CD8-positive, alpha-beta memory T cell (primary cell): ENCODE measurements at regions not wholly inside any gene's neighbourhood (a gene's known extent, or its start where the extent isn't known, plus 50 kb on each side); places are given as distances from the start of the nearest gene placed in this dataset.

Experiments
- CTCF ChIA-PET: fragments of 350-600 bp; sonication (Branson Sonifier 250); formaldehyde crosslinking; loops from one replicate; lab custom pipeline; 2021; ENCODE audit warnings: antibody characterized with exemption; lab: Charles Lee
- POLR2A ChIA-PET: fragments of 350-600 bp; sonication (Branson Sonifier 250); formaldehyde crosslinking; loops from one replicate; lab custom pipeline; 2021; ENCODE audit warnings: antibody characterized with exemption; lab: Charles Lee
- DNase-seq, 5 donors: peaks; one replicate each; pipeline versions ENCODE4 v3.0.0 to v3.0.0-alpha.2; 2020 to 2022; ENCODE audit warnings: mixed read lengths in 1 of 5
- H3K27ac ChIP-seq: one replicate; pipeline ENCODE4 v1.7.0; 2013; ENCODE audit warnings: low read depth, mild to moderate bottlenecking, low read length, moderate library complexity
- H3K27me3 ChIP-seq: 2 replicates; pipeline ENCODE4 v1.7.0; 2013; ENCODE audit warnings: low read length, mild to moderate bottlenecking; ENCODE audit not compliant: insufficient read depth, poor library complexity, severe bottlenecking
- H3K36me3 ChIP-seq: 2 replicates; pipeline ENCODE4 v1.7.0; 2013; ENCODE audit warnings: mild to moderate bottlenecking, low read length, moderate library complexity; ENCODE audit not compliant: insufficient read depth
- H3K4me1 ChIP-seq: 2 replicates; pipeline ENCODE4 v1.7.0; 2013; ENCODE audit warnings: mild to moderate bottlenecking, low read length, moderate library complexity; ENCODE audit not compliant: insufficient read depth
- H3K4me3 ChIP-seq: 2 replicates; pipeline ENCODE4 v1.7.0; 2013; ENCODE audit warnings: mild to moderate bottlenecking, low read length
- H3K9me3 ChIP-seq: 2 replicates; pipeline ENCODE4 v1.7.0; 2013; ENCODE audit warnings: mild to moderate bottlenecking, low read length
- H3K27ac Mint-ChIP-seq, 8 donors: one replicate each; pipeline ENCODE4 v1.8.0; 2020 to 2021; ENCODE audit warnings: mixed read lengths in 8 of 8, mild to moderate bottlenecking in 6 of 8, inconsistent platforms in 3 of 8, moderate library complexity in 3 of 8
- H3K27me3 Mint-ChIP-seq, 2 donors: one replicate each; pipeline ENCODE4 v1.8.0; 2020 to 2021; ENCODE audit warnings: mixed read lengths in 2 of 2, mild to moderate bottlenecking in 1 of 2, moderate library complexity in 1 of 2
- H3K36me3 Mint-ChIP-seq, 3 donors: one replicate each; pipeline ENCODE4 v1.8.0; 2020 to 2021; ENCODE audit warnings: mixed read lengths in 3 of 3, inconsistent platforms in 1 of 3, mild to moderate bottlenecking in 1 of 3
- H3K4me1 Mint-ChIP-seq, 3 donors: one replicate each; pipeline ENCODE4 v1.8.0; 2020 to 2021; ENCODE audit warnings: mixed read lengths in 3 of 3, inconsistent platforms in 1 of 3, mild to moderate bottlenecking in 1 of 3
- H3K4me3 Mint-ChIP-seq, 7 donors: one replicate each; pipeline ENCODE4 v1.8.0; 2020 to 2021; ENCODE audit warnings: mixed read lengths in 7 of 7, mild to moderate bottlenecking in 6 of 7, moderate library complexity in 4 of 7, inconsistent platforms in 2 of 7
- H3K9me3 Mint-ChIP-seq, 5 donors: one replicate each; pipeline ENCODE4 v1.8.0; 2020 to 2022; ENCODE audit warnings: mixed read lengths in 5 of 5, mild to moderate bottlenecking in 3 of 5, moderate library complexity in 2 of 5, inconsistent platforms in 1 of 5

GRCh38 chr19:30227661-30228112 lies 144.5 kb upstream of the ZNF536 start:
- Histone ChIP-seq H3K4me1 (peaks cover 8% of the 10 kb centered on the region), H3K4me3 (no peak overlapping the region), H3K27ac (no peak overlapping the region), H3K9me3 (no peaks in the 10 kb centered on the region), H3K36me3 (no peaks in the 10 kb centered on the region), H3K27me3 (peaks cover 6% of the 10 kb centered on the region)
- Mint-ChIP-seq H3K27me3 (peaks cover 65 to 76% of the 10 kb centered on the region in 2 donors), H3K4me1 (peaks cover 20 to 42% (median 35%) of the 10 kb centered on the region in 3 donors), H3K4me3 (peak overlapping the region in 5 of 7 donors; percentile 34 to 72 (median 52)), H3K27ac (peak overlapping the region in 1 of 8 donors; percentile 74), H3K36me3 (no peaks in the 10 kb centered on the region), H3K9me3 (peaks cover 0 to 4% (median 0%) of the 10 kb centered on the region in 5 donors)
- ChIA-PET POLR2A (no interaction called here), CTCF (interaction anchor here (1.0 kb wide), 1 partner anchor 10 kb away, joined by 3 read pairs; no protein-coding TSS in a partner anchor)
- no peak for DNase-seq

GRCh38 chr19:30228113-30228834 lies 143.9 kb upstream of the ZNF536 start:
- CTCF ChIA-PET: no interaction called here
- H3K4me3 Mint-ChIP-seq: peak overlapping the region in 6 of 7 donors; percentile 34 to 72 (median 50)

GRCh38 chr19:30228835-30229524 lies 143.2 kb upstream of the ZNF536 start:
- no peaks in the 10 kb centered on the region for H3K36me3 Mint-ChIP-seq
- Histone ChIP-seq H3K4me1 (peaks cover 8% of the 10 kb centered on the region), H3K36me3 (no peaks in the 10 kb centered on the region), H3K4me3 (no peak overlapping the region), H3K27me3 (peaks cover 6% of the 10 kb centered on the region), H3K9me3 (no peaks in the 10 kb centered on the region), H3K27ac (no peak overlapping the region)
- peaks cover 0 to 2% (median 0%) of the 10 kb centered on the region in 5 donors for H3K9me3 Mint-ChIP-seq
- ChIA-PET POLR2A (no interaction called here), CTCF (no interaction called here)
- no peak for DNase-seq
- H3K27me3 Mint-ChIP-seq: peaks cover 56 to 72% of the 10 kb centered on the region in 2 donors
- H3K4me3 Mint-ChIP-seq: peak overlapping the region in 5 of 7 donors; percentile 19 to 65 (median 62)
- no peak overlapping the region for H3K27ac Mint-ChIP-seq
- peaks cover 20 to 32% (median 31%) of the 10 kb centered on the region in 3 donors for H3K4me1 Mint-ChIP-seq

More at GRCh38 chr19:30228113-30228834, 143.9 kb upstream of the ZNF536 start:
- DNase-seq: no peak
- H3K4me1 ChIP-seq: peaks cover 8% of the 10 kb centered on the region
- Mint-ChIP-seq H3K27ac (peak overlapping the region in 1 of 8 donors; percentile 74), H3K27me3 (peaks cover 60 to 73% of the 10 kb centered on the region in 2 donors), H3K4me1 (peaks cover 20 to 37% (median 31%) of the 10 kb centered on the region in 3 donors), H3K9me3 (peaks cover 0 to 3% (median 0%) of the 10 kb centered on the region in 5 donors), H3K36me3 (no peaks in the 10 kb centered on the region)
- H3K4me3 ChIP-seq: no peak overlapping the region
- POLR2A ChIA-PET: no interaction called here
- no peaks in the 10 kb centered on the region for H3K9me3 ChIP-seq
- no peaks in the 10 kb centered on the region for H3K36me3 ChIP-seq
- peaks cover 6% of the 10 kb centered on the region for H3K27me3 ChIP-seq
- no peak overlapping the region for H3K27ac ChIP-seq

GRCh38 chr19:30229525-30230174 lies 142.5 kb upstream of the ZNF536 start:
- Histone ChIP-seq H3K4me3 (no peak overlapping the region), H3K27me3 (peaks cover 6% of the 10 kb centered on the region), H3K36me3 (no peaks in the 10 kb centered on the region), H3K9me3 (no peaks in the 10 kb centered on the region), H3K27ac (no peak overlapping the region), H3K4me1 (peaks cover 8% of the 10 kb centered on the region)
- POLR2A ChIA-PET: no interaction called here
- no peaks in the 10 kb centered on the region for H3K36me3 Mint-ChIP-seq
- H3K27ac Mint-ChIP-seq: no peak overlapping the region
- DNase-seq: no peak
- H3K9me3 Mint-ChIP-seq: peaks cover 0 to 2% (median 0%) of the 10 kb centered on the region in 5 donors
- H3K4me1 Mint-ChIP-seq: peaks cover 17 to 25% (median 25%) of the 10 kb centered on the region in 3 donors
- peak overlapping the region in 1 of 7 donors; percentile 40 for H3K4me3 Mint-ChIP-seq
- peaks cover 52 to 67% of the 10 kb centered on the region in 2 donors for H3K27me3 Mint-ChIP-seq
- CTCF ChIA-PET: no interaction called here

GRCh38 chr19:30231408-30232318 lies 140.5 kb upstream of the ZNF536 start:
- Mint-ChIP-seq H3K27ac (no peak overlapping the region), H3K4me1 (peaks cover 10 to 15% (median 10%) of the 10 kb centered on the region in 3 donors), H3K27me3 (peaks cover 46 to 71% of the 10 kb centered on the region in 2 donors), H3K9me3 (peaks cover 0 to 2% (median 0%) of the 10 kb centered on the region in 5 donors), H3K4me3 (peak overlapping the region in 1 of 7 donors; percentile 55), H3K36me3 (no peaks in the 10 kb centered on the region)
- no peaks in the 10 kb centered on the region for H3K27me3 ChIP-seq
- H3K4me1 ChIP-seq: peaks cover 6% of the 10 kb centered on the region
- DNase-seq: no peak
- ChIA-PET CTCF (no interaction called here), POLR2A (no interaction called here)
- no peak overlapping the region for H3K27ac ChIP-seq
- no peak overlapping the region for H3K4me3 ChIP-seq
- no peaks in the 10 kb centered on the region for H3K9me3 ChIP-seq
- H3K36me3 ChIP-seq: no peaks in the 10 kb centered on the region

GRCh38 chr19:30233375-30233774 lies 138.8 kb upstream of the ZNF536 start:
- Mint-ChIP-seq H3K27me3 (peaks cover 42 to 68% of the 10 kb centered on the region in 2 donors), H3K4me3 (no peak overlapping the region), H3K9me3 (peaks cover 0 to 2% (median 0%) of the 10 kb centered on the region in 5 donors), H3K36me3 (no peaks in the 10 kb centered on the region), H3K27ac (no peak overlapping the region), H3K4me1 (peaks cover 2 to 4% (median 4%) of the 10 kb centered on the region in 3 donors)
- Histone ChIP-seq H3K9me3 (no peaks in the 10 kb centered on the region), H3K27me3 (no peaks in the 10 kb centered on the region), H3K4me3 (no peak overlapping the region), H3K4me1 (no peaks in the 10 kb centered on the region), H3K36me3 (no peaks in the 10 kb centered on the region), H3K27ac (no peak overlapping the region)
- ChIA-PET POLR2A (no interaction called here), CTCF (no interaction called here)
- no peak for DNase-seq

GRCh38 chr19:30235946-30236345 lies 136.2 kb upstream of the ZNF536 start:
- no peak overlapping the region for H3K27ac ChIP-seq
- H3K9me3 ChIP-seq: no peaks in the 10 kb centered on the region
- no peak for DNase-seq
- no peaks in the 10 kb centered on the region for H3K4me1 ChIP-seq
- H3K4me3 Mint-ChIP-seq: no peak overlapping the region
- H3K27me3 ChIP-seq: no peaks in the 10 kb centered on the region
- H3K36me3 Mint-ChIP-seq: no peaks in the 10 kb centered on the region
- POLR2A ChIA-PET: no interaction called here
- H3K36me3 ChIP-seq: no peaks in the 10 kb centered on the region
- no peak overlapping the region for H3K4me3 ChIP-seq
- no peaks in the 10 kb centered on the region for H3K4me1 Mint-ChIP-seq
- CTCF ChIA-PET: no interaction called here
- H3K27me3 Mint-ChIP-seq: peaks cover 26 to 53% of the 10 kb centered on the region in 2 donors
- H3K27ac Mint-ChIP-seq: no peak overlapping the region
- peaks cover 0 to 2% (median 0%) of the 10 kb centered on the region in 5 donors for H3K9me3 Mint-ChIP-seq
